Head of caudate nucleus (tissue), 42 donors: ENCODE measurements at regions not wholly inside any gene's neighbourhood (a gene's known extent, or its start where the extent isn't known, plus 50 kb on each side); places are given as distances from the start of the nearest gene placed in this dataset.
A peak's percentile ranks its signal among the peaks of the same experiment; 100 is the strongest.

Source experiments
- DNase-seq, 42 donors: peaks; one replicate each; pipeline versions ENCODE4 v3.0.0 to v3.0.0-alpha.2; 2020 to 2021; ENCODE audit warnings: mixed read lengths in 7 of 42
- intact Hi-C: fragments of 100-400 bp; cut with DNase I; formaldehyde crosslinking; loops from one replicate; pipeline ENCODE4 v1.15.0; 2022

DNA sequence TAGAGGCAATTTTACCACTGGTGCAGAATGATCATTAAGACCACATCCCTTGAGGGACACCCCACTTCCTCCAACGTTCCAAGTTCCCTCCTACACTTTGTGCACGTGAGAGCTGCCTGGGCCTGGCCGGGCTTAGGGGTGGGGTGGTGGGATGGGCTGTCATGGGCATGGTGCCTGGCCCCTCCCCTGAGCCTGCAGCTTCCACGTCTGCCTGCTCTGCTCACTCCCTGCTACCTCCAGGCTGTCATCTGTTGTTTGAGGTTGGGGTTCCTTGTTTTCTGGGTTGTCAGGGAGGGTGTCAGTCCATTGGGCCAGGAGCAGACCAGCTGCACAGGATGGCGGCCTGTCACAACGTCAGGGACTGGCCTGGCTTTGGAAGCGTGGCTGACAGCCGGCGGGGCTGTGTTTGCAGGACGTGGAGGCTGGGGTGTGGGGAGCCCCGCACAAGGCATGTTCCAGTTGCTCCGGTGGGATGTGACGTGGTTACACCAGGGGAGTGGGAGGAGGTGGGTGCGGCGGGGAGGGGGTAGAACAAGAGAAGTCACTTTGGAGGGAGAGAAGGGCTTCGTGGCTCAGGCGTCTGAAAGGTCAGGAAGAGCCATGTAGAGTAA is 72.3 kb downstream of the RTP5 start:
- peak in 2 of 42 donors; percentile 21 to 26 for DNase-seq

DNA sequence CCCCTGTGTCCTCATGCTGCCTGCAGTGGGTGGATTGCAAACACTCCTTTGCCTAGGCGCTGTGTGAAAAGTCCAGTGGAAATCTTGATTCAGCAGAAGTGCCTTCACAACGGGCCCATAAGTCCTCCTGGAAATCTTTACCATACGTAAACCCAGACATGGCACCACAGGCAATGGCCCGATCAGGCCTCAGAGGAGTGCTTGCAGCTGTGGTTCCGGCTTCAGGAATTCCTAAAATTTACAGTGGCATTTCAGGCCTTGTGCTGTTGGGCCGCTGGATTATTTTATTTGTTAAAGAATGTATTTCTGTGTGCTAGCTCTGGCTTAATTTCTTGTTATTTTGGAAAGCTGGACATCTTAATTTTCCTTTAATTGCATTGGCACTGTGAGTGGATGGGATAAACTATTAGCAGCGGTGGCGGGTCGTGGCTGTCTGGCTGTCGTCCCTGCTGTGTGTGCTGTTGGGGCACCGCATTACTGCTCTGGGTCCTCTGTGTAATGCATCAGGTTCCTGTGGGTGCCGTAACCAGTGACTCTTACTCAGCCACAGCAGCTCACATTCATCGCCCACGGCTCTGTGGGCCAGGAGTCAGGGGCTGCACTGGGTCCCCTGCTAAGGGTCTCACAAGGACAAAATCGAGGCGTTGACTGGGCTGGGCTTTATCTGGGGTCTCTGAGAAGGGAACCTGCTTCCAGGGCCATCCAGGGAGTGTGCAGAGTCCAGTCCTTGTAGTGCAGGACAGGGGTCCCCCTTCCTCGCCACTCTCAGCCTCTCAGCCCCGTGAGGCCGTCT is 73.1 kb downstream of the RTP5 start:
- intact Hi-C loops: no loop called here
- peak in 1 of 42 donors; percentile 15 for DNase-seq

More for the DNA sequence above, 72.3 kb downstream of the RTP5 start:
- intact Hi-C loops: no loop called here

DNA sequence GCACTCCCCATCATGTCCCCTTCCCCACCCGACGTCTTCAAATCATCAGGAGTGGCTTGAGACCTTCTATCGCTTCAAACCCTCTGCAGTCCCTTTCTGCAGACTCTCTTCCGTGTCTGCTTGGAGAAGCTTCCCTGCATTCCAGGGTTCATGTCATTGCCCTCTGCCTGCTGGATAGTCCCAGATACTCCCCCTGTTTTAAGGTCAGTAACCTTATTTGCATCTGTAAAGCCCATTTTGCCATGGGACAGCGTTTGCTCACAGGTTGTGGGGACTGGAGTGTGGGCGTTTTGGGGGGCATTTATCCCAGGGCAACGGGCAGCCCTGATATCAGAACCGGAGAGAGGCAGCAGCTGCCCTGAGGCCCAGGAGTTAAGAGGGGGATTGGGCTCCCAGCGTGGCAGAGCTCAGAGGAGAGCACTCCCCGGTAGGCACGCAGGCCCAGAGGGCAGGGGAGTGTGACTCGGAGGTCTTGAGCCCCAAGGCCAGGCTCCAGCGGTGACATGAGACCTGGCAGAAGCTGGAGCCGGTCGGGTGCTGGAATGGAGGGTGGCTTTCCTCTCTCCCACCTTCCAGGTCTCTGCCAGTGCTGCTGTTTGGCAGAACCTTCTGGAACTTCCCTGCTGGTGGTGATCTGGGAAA is 73.8 kb downstream of the RTP5 start:
- intact Hi-C loops: no loop called here
- DNase-seq: peak in 1 of 42 donors; percentile 7

DNA sequence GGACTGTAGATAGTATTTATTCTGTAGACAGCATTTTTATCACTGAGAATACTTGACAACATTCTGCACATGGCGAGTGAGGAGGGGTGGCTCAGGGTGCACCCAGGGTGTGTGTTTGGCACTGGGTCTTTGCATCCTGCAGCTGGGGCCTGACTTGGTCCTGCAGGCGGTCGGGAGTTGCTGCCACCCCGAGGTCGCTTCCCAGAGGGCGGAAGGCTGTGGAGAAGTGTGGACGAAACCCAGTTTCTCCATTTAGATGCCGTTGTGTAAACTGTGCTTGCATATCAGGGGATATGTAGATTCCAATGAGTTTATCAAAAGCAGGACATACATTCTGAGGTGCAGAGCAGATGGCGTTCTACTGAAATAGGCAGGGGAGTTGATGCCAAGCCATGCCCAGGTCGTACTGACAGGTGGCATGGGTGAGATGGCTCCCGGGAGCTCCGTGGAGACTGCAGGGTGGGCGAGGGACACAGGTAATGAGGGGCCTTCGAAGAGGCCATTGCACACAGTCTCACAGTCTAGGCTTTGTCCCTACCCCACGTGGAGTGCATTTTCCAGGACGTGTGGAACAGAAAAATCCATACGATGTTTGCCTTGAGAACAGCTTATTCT is 74.5 kb downstream of the RTP5 start:
- DNase-seq: peak in 1 of 42 donors; percentile 23
- intact Hi-C loops: no loop called here

DNA sequence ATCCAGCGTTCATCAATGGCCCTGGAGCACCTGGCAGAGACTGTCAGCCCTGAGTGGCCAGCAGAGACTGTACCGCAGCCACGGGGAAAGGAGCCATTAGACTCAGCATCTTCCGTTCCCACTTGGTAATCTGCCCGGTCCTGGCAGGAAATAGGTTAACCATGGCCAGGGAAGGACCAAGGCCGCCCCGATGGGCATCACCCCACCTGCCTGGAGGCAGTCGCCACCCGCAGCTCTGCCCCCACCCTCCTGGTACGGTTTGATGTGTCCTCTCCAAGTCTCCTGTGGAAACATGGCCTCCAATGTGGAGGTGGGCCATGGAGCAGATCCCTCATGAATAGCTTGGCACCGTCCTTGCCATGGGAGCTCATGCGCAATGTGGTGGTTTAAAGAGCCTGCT is 75.3 kb downstream of the RTP5 start:
- intact Hi-C loops: no loop called here
- DNase-seq: peak in 4 of 42 donors; percentile 15 to 51 (median 34)

DNA sequence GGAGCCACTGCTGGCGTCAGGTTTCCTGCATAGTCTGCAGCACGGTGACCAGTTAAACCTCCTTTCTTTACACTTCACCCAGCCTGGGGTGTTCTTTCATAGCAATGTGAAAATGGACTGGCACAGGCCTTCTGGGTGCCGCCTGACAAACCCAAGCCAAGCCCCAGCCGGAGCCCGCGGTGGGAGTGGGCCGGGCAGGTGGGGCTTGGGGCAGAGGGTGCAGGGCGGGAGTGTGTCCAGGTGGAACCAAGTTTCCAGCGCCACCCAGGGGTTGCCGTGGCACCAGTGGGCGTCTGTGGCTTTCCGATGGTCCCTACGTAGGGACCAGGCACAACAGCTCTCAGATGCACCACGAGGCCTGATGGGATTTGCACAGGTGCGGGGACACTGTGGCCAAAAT is 75.8 kb downstream of the RTP5 start:
- no peak for DNase-seq
- intact Hi-C loops: no loop called here

DNA sequence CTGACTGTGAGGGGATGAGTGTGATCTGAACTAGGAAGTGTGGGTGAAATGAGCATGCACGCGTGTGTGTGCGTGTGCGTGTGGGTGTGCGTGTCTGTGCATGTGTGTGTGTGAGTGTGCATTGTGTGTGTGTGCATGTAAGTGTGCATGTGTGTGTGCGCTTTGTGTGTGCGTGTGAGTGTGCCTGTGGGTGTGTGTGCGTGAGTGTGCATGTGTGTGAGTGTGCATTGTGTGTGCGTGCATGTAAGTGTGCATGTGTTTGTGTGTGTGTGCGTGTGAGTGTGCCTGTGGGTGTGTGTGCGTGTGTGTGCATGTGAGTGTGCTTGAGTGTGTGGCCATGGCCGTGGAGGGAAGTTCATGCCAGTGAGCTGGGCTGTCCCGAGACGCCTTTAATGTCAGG is 76.3 kb downstream of the RTP5 start:
- intact Hi-C loops: no loop called here
- DNase-seq: no peak

DNA sequence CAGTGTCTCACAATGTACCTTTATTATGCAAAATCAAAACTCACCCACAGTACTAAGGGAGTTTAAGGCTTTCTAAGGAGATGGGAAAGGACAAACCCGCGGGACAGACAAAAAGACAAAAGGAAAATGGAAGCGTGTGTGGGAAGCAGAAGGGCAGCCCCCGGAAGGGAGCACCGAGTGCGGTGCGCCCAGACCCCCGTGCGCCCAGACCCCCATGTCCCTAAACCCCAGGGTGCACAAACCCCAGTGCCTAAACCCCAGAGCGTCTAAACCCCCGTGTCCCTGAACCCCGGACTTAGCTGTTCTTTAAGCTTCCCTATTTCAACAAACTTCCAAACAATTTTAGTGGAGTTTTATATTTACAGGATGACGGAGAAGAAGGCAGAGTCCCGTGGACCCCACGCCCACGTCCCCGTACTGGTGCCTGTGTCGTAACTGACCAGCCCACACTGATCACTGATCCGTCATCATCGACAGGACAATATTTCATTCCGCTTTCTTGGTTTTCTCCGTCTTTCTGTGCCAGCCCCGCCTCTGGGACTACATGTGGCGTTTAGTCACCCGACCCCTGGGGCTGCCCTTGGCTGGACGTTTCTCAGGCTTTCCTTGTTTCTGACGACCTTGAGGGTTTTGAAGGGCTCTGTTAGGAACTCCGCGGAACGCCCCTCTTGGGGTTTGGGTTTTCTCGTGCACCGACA is 76.9 kb downstream of the RTP5 start:
- intact Hi-C loops: no loop called here
- no peak for DNase-seq

DNA sequence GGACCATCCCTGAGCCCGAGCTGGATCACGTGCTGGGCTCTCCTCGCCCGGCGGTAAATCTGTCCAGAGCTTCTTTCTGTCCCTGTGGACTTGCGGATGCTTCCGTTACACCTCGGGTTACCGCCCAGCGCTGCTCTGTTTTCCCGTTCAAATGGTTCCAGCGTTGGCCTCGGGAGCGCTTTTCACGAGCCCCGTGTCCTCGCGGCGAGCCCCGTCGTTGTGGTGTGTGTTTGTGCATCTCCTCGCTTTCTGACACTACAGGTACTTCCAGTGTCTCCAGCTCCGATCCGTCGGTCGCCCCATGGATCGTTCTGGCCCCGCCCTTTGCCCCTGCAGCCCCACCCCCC is 77.4 kb downstream of the RTP5 start:
- intact Hi-C loops: no loop called here
- no peak for DNase-seq

DNA sequence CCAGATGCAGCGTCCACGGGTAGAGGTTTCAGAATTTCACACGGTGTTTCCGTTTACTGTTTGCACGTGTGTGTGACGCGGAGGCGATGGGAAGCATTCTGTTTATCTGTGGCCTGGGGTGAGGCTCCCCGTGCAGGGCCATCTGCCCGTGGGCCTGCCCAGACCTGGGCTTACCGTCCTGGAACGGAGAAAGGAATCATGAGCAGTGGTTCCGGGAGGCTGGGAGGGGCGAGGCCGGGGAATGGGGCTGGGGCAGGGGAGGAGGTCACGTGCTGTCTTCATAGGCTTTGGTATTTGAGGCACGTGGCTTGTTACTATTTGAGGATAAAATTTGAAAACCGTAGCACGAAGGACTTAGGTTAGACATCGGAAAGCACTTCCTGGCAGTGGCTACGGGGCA is 77.9 kb downstream of the RTP5 start:
- no peak for DNase-seq
- intact Hi-C loops: no loop called here

DNA sequence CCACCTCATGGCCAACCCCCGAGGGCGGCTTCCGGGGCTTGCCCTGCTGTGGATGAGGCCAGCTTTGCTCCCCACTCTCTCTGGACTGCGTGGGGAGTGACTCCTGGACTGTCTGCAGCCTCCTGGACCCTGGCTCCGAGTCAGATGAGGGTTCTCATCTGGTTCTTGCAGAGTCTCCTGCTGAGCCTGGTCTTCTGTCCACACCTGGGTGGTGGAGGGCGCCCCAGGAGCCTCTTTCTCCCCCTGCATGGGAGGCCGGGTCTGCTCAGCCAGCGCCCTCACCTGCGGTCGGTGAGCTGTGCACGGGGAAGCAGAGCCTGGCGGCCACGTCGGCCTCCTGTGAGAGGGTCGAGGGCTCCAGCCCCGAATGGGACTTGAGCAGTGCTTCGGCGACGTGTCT is 78.3 kb downstream of the RTP5 start:
- no peak for DNase-seq
- intact Hi-C loops: no loop called here

DNA sequence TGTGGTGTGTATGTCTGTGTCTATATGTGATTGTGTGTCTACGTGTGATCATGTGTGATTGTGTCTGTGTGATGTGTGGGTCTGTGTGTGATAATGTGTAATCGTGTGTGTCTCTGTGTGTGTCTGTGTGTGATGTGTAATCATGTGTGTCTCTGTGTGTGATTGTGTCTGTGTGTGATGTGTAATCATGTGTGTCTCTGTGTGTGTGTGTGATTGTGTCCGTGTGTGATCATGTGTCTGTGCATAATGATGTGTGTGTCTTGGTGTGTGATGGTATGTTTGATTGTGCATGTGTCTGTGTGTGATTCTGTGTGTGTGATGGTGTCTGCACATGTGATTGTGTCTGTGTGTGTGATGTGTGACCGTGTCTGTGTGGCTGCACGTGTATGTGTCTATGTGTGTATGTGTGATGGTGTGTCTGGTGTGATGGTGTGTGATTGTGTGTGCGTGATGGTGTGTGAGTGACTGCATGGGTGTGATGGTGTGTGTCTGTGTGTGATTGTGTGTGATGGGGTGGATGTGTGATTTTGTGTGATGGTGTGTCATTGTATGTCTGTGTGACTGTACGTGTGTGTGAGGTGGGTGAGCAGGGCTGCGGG is 78.9 kb downstream of the RTP5 start:
- no peak for DNase-seq
- intact Hi-C loops: no loop called here

DNA sequence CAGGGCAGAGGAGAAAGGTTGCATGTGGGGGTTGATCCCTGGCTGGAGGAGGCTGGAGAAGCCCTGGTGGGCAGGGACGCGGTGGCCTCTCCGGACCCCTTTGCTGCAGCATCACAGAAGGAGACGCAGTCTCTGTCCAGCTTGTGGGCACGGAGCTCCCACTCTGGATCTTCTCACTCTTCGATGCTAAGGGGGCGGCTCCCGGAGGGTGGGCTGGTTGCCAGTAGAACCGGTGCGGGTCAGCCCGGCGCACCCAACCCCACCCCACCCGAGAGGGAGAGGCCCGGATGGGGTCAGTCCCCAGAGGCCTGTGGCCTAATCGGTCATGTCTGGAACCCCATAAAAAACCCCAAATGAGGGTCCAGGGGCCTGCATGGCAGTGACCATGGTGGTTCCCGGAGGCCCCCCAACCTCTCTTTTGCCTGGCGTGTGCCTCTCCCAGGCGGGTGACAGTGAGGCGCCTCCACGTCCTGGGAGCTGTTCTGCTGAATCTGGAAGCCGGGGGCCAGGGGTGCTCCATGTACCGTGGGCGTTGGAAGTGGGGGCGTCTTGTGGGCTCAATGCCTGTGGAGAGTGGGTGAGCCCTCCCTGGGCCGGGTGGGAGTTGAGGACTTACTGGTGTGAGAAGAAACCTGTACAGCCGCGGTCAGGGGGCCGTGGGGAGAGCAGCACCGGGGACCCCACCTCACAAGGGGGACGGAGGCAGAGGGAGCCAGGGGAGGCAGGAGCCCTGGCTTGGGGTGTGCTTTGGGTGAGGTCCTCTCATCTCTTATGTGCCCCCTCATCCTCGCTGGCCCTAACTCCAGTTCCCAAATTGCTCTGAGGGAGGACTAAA is 79.6 kb downstream of the RTP5 start:
- intact Hi-C loops: no loop called here
- DNase-seq: no peak

DNA sequence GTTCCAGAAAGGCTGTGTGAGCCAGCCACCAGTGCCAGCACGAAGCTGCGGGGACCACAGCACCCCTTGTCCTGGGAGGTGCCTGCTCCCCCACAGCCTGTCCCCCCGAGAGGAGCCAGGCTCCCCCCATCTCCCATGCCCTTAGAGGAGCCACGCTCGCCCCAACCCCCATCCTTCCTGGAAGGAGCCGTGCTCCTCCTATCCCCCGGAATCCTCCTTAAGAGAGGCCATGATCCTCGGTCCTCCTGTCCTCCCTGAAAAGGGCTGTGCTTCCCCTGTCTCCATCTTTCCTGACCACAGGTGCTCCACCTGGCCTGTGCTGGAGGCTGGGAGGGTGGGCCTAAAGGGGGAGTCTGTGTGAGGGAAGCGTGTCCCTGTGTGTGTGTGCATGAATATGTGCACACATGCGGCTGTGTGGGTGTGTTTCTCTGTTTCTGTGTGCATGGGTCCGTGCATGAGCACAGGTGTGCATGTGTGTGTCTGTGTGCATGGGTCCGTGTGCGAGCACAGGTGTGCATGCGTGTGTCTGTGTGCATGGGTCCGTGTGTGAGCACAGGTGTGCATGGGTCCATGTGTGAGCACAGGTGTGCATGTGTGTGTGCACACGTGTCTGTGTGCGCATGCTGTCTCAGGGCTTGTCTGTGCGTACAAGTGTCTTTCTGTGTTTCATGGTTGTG is 80.3 kb downstream of the RTP5 start:
- DNase-seq: no peak
- intact Hi-C loops: no loop called here

DNA sequence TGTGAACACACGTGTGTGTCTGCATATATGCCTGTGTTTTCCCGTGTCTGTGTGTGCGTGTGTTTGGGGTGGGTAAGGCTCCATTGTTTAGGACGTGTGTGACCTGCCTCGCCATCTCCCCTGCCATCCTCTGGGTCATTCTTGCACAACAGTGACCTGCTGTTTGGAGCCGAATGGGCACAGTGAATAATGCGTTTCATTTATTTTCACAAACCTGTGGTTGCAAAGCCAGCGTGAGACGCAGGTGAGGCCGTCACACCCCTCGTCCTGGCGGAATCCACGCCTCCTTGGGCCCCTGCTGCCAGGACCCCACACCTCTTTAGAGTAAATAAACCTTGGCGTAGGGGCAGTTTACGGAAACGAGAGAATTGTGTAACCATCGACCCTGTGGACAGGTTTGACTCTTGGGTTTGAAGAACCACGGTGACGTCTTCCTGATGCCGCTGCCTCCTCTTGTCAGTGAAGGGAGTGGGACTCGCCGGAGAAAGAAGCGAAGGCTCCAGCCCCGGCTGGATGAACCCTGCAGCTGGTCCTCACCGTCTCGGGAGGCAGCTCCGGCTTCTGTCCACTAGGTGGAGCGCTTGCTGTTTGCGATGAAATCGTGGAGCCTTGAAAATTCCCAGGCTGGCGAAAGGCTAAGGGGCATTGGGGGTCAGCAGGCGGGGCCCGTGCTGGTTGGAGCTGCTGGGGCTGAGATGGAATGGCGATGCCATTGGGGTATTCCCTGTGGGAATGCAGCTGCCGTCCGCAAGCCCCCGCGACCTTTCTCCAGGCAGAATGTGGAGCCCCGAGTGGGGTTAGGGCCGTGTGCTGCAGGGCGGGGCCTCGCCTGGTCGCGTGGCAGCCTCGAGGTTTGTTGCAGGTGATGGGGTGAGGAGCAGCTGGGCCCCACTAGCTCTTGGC is 81.1 kb downstream of the RTP5 start:
- intact Hi-C loops: no loop called here
- peak; percentile 64 to 95 (median 86) for DNase-seq

DNA sequence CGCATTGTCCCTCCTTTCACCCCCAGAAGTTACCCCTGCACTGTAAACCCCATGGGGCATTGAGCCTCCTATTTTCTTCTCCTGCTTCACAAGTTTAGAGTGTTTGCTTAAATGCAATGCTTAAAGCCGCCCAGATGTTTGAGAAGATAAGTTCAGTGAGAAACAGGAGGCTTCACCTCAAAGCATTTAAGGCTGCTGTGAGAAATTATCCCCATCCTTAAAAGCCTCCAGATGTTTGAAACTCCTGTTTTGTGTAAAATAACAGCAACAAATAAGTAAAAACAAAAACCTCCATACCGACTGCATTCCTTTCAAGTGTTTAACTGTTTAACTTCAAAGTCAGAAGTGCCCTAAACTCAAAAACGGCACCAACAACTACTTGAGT is 81.8 kb downstream of the RTP5 start:
- no peak for DNase-seq

DNA sequence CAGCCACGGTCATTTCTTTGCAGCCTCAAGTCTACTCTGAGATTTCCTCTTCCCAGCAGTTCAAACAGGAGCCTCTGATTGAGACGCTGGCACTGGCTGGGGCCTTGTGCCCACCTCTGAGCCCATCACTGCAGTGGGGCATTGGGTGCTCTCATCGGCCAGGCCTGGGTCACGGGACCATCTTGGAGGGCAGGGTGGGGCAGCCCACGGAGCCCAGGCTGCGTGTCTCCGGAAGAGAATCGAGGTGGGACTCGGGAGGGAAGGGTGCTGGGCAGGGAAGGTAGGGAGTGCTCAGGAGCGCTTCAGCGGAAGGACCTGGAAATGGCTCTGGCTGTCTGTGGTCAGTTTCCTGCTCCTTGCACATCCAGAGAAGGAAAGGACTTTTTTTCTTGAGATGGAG is 82.4 kb downstream of the RTP5 start:
- intact Hi-C loops: no loop called here
- DNase-seq: no peak

More for the DNA sequence above, 81.8 kb downstream of the RTP5 start:
- intact Hi-C loops: no loop called here
